HEK293 (cell line): ENCODE measurements at regions not wholly inside any gene's neighbourhood (a gene's known extent, or its start where the extent isn't known, plus 50 kb on each side); places are given as distances from the start of the nearest gene placed in this dataset.

Experiments used
- CTCF ChIA-PET: fragments of 350-600 bp; formaldehyde crosslinking; extraction: SDS; loops from one replicate; lab custom pipeline; 2021; ENCODE audit warnings: antibody characterized with exemption; lab: Yijun Ruan, JAX
- POLR2A ChIA-PET: fragments of 300-600 bp; formaldehyde crosslinking; extraction: SDS; loops from one replicate; lab custom pipeline; 2020; ENCODE audit warnings: antibody characterized with exemption, inconsistent platforms; lab: Yijun Ruan, JAX
- H3K27ac ChIP-seq: fragments of 200-500 bp; sonication (Bioruptor generic); 2 replicates; pipeline ENCODE4 v1.5.1; 2014; ENCODE audit warnings: low read depth, low read length, control low read depth, inconsistent platforms; ENCODE audit errors: extremely low read depth
- H3K36me3 ChIP-seq, 2 experiments: fragments of 200-500 bp in 1 of 2; sonication (Bioruptor generic) in 1 of 2; 1 replicate in 1 of 2; 2 replicates in 1 of 2; pipeline ENCODE4 v1.5.1; 2014 to 2017; ENCODE audit warnings: inconsistent platforms in 2 of 2, low read length in 2 of 2; ENCODE audit not compliant: control insufficient read depth in 2 of 2, insufficient read depth in 1 of 2
- H3K4me1 ChIP-seq: fragments of 200-500 bp; sonication (Bioruptor generic); 2 replicates; pipeline ENCODE4 v1.5.1; 2014; ENCODE audit warnings: mild to moderate bottlenecking, low read length, inconsistent platforms; ENCODE audit not compliant: control insufficient read depth, insufficient read depth
- H3K4me3 ChIP-seq: 2 replicates; pipeline ENCODE4 v1.5.1; 2011; ENCODE audit warnings: low read depth, mild to moderate bottlenecking, control low read depth, low read length, moderate library complexity
- H3K9me3 ChIP-seq: fragments of 200-500 bp; sonication (Bioruptor generic); 2 replicates; pipeline ENCODE4 v1.5.1; 2014; ENCODE audit warnings: low read depth, low read length, inconsistent platforms; ENCODE audit not compliant: control insufficient read depth, insufficient read depth
- GFI1B ChIP-seq: fragments of 450-650 bp; formaldehyde crosslinking; IDR thresholded peaks from 2 replicates; pipeline ENCODE4 v1.5.1; 2016; ENCODE audit warnings: missing biosample characterization, missing genetic modification characterization
- GLIS1 ChIP-seq: fragments of 450-650 bp; formaldehyde crosslinking; IDR thresholded peaks from 2 replicates; pipeline ENCODE4 v1.5.1; 2016; ENCODE audit warnings: missing biosample characterization, missing genetic modification characterization
- HOXD13 ChIP-seq: sonication (generic); formaldehyde crosslinking; IDR thresholded peaks from 2 replicates; pipeline ENCODE4 v1.8.0; 2022; ENCODE audit warnings: missing genetic modification reagents, borderline replicate concordance
- KLF7 ChIP-seq: fragments of 450-650 bp; formaldehyde crosslinking; IDR thresholded peaks from 2 replicates; pipeline ENCODE4 v1.5.1; 2016; ENCODE audit warnings: missing biosample characterization, missing genetic modification characterization, borderline replicate concordance
- MEIS1 ChIP-seq: sonication (generic); formaldehyde crosslinking; IDR thresholded peaks from 2 replicates; pipeline ENCODE4 v1.8.1; 2022; ENCODE audit warnings: missing genetic modification reagents, mild to moderate bottlenecking, borderline replicate concordance
- PBX3 ChIP-seq: sonication (generic); formaldehyde crosslinking; IDR thresholded peaks from 2 replicates; pipeline ENCODE4 v1.8.1; 2022; ENCODE audit warnings: mild to moderate bottlenecking, moderate library complexity, missing genetic modification reagents
- REPIN1 ChIP-seq: fragments of 450-650 bp; formaldehyde crosslinking; IDR thresholded peaks from 2 replicates; pipeline ENCODE4 v1.5.1; 2017; ENCODE audit warnings: missing biosample characterization, missing genetic modification characterization, low read depth
- ZFP37 ChIP-seq: fragments of 450-650 bp; formaldehyde crosslinking; IDR thresholded peaks from 2 replicates; pipeline ENCODE4 v1.5.1; 2016; ENCODE audit warnings: missing biosample characterization, missing genetic modification characterization
- ZIC2 ChIP-seq: fragments of 450-650 bp; formaldehyde crosslinking; IDR thresholded peaks from 2 replicates; pipeline ENCODE4 v1.5.1; 2016; ENCODE audit warnings: missing biosample characterization, missing genetic modification characterization
- ZNF133 ChIP-seq: fragments of 450-650 bp; formaldehyde crosslinking; IDR thresholded peaks from 2 replicates; pipeline ENCODE4 v1.5.1; 2016; ENCODE audit warnings: missing biosample characterization, missing genetic modification characterization
- ZNF394 ChIP-seq: fragments of 450-650 bp; formaldehyde crosslinking; IDR thresholded peaks from 2 replicates; pipeline ENCODE4 v1.5.1; 2016; ENCODE audit warnings: missing biosample characterization, missing genetic modification characterization, mild to moderate bottlenecking, moderate library complexity, borderline replicate concordance
- ZNF449 ChIP-seq: fragments of 450-650 bp; formaldehyde crosslinking; IDR thresholded peaks from 2 replicates; pipeline ENCODE4 v1.5.1; 2017; ENCODE audit warnings: missing biosample characterization, mild to moderate bottlenecking, missing genetic modification characterization, moderate library complexity
- ZNF514 ChIP-seq: fragments of 450-650 bp; formaldehyde crosslinking; IDR thresholded peaks from 2 replicates; pipeline ENCODE4 v1.5.1; 2016; ENCODE audit warnings: missing biosample characterization, missing genetic modification characterization
- ZNF518A ChIP-seq: fragments of 450-650 bp; formaldehyde crosslinking; conservative IDR thresholded peaks from 2 replicates; pipeline ENCODE4 v1.5.1; 2016; ENCODE audit warnings: low read depth, missing biosample characterization, missing genetic modification characterization
- ZNF548 ChIP-seq: fragments of 450-650 bp; formaldehyde crosslinking; IDR thresholded peaks from 2 replicates; pipeline ENCODE4 v1.5.1; 2016; ENCODE audit warnings: missing biosample characterization, missing genetic modification characterization
- ZNF747 ChIP-seq: fragments of 450-650 bp; formaldehyde crosslinking; IDR thresholded peaks from 2 replicates; pipeline ENCODE4 v1.5.1; 2016; ENCODE audit warnings: missing biosample characterization, missing genetic modification characterization
- ZNF785 ChIP-seq: fragments of 450-650 bp; formaldehyde crosslinking; IDR thresholded peaks from 2 replicates; pipeline ENCODE4 v1.5.1; 2016; ENCODE audit warnings: missing biosample characterization, missing genetic modification characterization
- ZXDB ChIP-seq: fragments of 450-650 bp; formaldehyde crosslinking; IDR thresholded peaks from 2 replicates; pipeline ENCODE4 v1.5.1; 2016; ENCODE audit warnings: missing biosample characterization, missing genetic modification characterization
- TF ChIP-seq, protein P1 (sequence below): IDR thresholded peaks from 2 replicates; pipeline ENCODE4 v1.6.1; 2011; ENCODE audit warnings: mild to moderate bottlenecking, low read depth, low read length, borderline replicate concordance
- TF ChIP-seq, protein P2 (sequence below): fragments of 450-650 bp; formaldehyde crosslinking; IDR thresholded peaks from 2 replicates; pipeline ENCODE4; 2016; ENCODE audit warnings: missing biosample characterization, missing genetic modification characterization
- TF ChIP-seq, protein P3 (sequence below): fragments of 450-650 bp; formaldehyde crosslinking; IDR thresholded peaks from 2 replicates; pipeline ENCODE4 v1.5.1; 2016; ENCODE audit warnings: missing biosample characterization, missing genetic modification characterization

DNA sequence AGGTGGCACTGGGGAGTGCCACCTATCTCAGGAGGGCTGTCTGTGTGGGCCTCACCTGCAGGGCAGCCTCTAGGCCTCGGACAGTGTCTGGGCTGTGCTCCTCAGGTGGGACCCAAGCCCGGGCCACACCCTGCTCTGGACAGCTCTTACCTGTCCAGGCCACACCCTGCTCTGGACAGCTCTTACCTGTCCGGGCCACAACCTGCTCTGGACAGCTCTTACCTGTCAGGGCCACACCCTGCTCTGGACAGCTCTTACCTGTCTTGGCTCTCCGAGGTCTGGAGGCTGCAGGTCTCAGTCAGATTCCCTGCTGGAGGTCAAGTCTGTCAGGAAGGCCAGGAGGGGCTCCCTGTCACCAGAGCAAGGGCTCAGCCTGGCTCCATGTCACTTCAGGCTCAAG, 80.6 kb downstream of the LINGO1 start:
- no peak overlapping the region for H3K4me3 ChIP-seq
- ChIA-PET POLR2A (no interaction called here), CTCF (interaction anchor here (1.4 kb wide), 1 partner anchor 9 kb away, joined by 8 read pairs; no protein-coding TSS in a partner anchor)
- H3K4me1 ChIP-seq: no peaks in the 10 kb centered on the region
- no peaks in the 10 kb centered on the region for H3K9me3 ChIP-seq
- H3K27ac ChIP-seq: no peak overlapping the region
- no peaks in the 10 kb centered on the region for H3K36me3 ChIP-seq
- TF ChIP-seq GFI1B: no peak
- TF ChIP-seq, protein P1, sequence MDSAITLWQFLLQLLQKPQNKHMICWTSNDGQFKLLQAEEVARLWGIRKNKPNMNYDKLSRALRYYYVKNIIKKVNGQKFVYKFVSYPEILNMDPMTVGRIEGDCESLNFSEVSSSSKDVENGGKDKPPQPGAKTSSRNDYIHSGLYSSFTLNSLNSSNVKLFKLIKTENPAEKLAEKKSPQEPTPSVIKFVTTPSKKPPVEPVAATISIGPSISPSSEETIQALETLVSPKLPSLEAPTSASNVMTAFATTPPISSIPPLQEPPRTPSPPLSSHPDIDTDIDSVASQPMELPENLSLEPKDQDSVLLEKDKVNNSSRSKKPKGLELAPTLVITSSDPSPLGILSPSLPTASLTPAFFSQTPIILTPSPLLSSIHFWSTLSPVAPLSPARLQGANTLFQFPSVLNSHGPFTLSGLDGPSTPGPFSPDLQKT: no peak
- TF ChIP-seq PBX3 (CRISPR knock-in tag): no peak
- no peak for TF ChIP-seq REPIN1 (tag by site-specific recombination)
- TF ChIP-seq ZFP37 (tag by site-specific recombination): no peak

DNA sequence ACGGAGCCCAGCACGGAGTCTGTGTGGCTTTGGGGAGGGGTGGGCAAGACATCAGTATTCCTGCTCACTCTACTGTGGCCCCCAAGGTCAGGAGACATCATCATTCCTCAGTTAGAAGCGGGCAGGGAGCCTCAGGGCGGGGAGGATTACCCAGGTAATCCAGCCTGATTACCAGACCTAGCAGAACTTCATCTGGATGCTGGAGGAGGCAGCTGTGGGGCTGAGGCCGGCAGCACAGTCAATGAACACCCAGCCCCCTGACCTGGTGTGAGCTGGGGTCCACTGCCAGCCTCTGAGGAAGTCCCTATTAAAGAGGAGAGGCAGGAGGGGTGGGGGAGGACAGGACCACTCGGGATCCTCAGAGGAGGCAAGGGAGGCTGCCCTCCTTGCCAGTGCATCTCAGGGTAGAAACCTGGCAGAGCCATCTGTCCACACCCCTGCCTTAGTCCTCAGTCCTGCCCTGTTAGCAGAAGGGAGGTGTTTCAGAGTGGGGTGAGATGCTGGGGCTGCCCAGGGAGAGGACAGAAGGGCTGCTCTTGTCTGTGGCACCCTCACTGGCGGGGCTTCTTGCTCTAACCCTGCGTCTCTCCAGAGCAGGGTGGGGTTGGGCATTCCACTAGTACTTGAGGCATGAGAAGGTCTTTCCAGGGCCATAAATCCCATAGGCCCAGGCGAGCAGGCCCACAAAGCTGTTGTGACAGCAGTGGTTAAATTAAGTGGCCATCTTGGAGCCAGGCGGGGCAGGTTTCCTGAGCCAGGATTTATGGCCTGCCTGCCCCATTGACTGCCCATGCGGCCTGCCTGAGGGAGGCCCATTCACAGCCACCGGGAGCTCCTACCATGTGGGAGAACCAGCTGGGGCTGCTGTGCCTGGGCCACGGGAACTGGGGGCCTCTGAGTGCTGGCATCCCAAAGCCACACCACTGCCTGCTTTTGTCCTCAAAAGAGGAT, 82.1 kb downstream of the LINGO1 start:
- ChIA-PET POLR2A (no interaction called here), CTCF (no interaction called here)
- Histone ChIP-seq H3K4me1 (no peaks in the 10 kb centered on the region), H3K9me3 (no peaks in the 10 kb centered on the region), H3K4me3 (no peak overlapping the region), H3K36me3 (no peaks in the 10 kb centered on the region), H3K27ac (no peak overlapping the region)
- TF ChIP-seq KLF7 (tag by site-specific recombination) (no peak), MEIS1 (CRISPR knock-in tag) (no peak), ZNF785 (tag by site-specific recombination) (no peak), ZNF548 (tag by site-specific recombination) (no peak), ZXDB (tag by site-specific recombination) (no peak), ZNF518A (tag by site-specific recombination) (no peak), GLIS1 (peak; percentile 59), ZNF133 (tag by site-specific recombination) (no peak), ZNF747 (tag by site-specific recombination) (no peak), ZNF394 (no peak), HOXD13 (CRISPR knock-in tag) (no peak), ZNF449 (tag by site-specific recombination) (peak; percentile 90), ZIC2 (peak; percentile 88), ZNF514 (tag by site-specific recombination) (no peak)
- TF ChIP-seq, protein P2, sequence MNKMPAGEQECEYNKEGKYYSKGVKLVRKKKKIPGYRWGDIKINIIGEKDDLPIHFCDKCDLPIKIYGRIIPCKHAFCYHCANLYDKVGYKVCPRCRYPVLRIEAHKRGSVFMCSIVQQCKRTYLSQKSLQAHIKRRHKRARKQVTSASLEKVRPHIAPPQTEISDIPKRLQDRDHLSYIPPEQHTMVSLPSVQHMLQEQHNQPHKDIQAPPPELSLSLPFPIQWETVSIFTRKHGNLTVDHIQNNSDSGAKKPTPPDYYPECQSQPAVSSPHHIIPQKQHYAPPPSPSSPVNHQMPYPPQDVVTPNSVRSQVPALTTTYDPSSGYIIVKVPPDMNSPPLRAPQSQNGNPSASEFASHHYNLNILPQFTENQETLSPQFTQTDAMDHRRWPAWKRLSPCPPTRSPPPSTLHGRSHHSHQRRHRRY (tag by site-specific recombination): no peak
- TF ChIP-seq, protein P3, sequence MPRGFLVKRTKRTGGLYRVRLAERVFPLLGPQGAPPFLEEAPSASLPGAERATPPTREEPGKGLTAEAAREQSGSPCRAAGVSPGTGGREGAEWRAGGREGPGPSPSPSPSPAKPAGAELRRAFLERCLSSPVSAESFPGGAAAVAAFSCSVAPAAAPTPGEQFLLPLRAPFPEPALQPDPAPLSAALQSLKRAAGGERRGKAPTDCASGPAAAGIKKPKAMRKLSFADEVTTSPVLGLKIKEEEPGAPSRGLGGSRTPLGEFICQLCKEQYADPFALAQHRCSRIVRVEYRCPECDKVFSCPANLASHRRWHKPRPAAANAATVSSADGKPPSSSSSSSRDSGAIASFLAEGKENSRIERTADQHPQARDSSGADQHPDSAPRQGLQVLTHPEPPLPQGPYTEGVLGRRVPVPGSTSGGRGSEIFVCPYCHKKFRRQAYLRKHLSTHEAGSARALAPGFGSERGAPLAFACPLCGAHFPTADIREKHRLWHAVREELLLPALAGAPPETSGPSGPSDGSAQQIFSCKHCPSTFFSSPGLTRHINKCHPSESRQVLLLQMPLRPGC: no peak
